ENCODE measurements at regions not wholly inside any gene's neighbourhood (a gene's known extent, or its start where the extent isn't known, plus 50 kb on each side); places are given as distances from the start of the nearest gene placed in this dataset.

DNA sequence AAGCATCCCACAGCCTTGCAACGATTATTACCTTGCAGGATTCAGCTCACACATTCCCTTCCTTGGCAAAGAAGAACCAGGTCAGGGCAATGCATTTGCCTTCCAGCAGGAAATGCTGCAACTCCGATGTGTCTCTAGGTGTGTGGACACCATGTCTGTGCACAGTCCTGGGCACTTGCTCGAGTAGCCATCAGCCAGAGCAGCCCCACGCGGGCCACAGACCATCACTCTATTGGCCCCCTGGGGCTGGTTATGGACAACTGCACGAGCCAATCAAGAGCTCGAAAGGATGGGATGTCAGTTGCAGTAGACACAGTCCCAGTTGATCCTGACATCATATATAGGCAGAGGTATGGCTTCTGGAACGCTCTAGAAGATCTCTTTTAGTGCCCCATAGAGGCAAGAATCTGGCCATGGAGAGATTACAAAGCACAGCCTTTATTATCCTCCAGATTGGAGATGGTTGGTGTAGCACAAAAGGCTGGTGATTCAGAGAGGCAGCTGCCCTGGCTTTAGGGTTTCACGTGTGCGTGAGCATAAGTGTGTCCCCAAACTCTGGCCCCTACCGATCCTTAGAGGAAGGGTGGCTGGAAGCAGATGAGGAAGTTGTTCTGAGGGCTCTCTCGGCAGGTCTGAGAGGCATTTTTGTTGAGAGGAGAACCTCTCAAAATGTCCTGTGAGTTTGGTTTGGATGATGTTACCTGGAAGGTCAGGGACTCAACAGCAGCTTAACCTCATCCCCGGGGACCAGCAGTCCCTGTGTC lies 403.8 kb downstream of the SEC14L1 start:
- no peak for TF ChIP-seq POLR2AphosphoS5 (IDR thresholded peaks at IDR 0.05)
- no peak for TF ChIP-seq EP300 (IDR thresholded peaks at IDR 0.05)
- no peak for TF ChIP-seq POLR2A (IDR thresholded peaks at IDR 0.05)
- TF ChIP-seq, protein P1, sequence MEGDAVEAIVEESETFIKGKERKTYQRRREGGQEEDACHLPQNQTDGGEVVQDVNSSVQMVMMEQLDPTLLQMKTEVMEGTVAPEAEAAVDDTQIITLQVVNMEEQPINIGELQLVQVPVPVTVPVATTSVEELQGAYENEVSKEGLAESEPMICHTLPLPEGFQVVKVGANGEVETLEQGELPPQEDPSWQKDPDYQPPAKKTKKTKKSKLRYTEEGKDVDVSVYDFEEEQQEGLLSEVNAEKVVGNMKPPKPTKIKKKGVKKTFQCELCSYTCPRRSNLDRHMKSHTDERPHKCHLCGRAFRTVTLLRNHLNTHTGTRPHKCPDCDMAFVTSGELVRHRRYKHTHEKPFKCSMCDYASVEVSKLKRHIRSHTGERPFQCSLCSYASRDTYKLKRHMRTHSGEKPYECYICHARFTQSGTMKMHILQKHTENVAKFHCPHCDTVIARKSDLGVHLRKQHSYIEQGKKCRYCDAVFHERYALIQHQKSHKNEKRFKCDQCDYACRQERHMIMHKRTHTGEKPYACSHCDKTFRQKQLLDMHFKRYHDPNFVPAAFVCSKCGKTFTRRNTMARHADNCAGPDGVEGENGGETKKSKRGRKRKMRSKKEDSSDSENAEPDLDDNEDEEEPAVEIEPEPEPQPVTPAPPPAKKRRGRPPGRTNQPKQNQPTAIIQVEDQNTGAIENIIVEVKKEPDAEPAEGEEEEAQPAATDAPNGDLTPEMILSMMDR (IDR thresholded peaks at IDR 0.05), result no peak
- Histone ChIP-seq H3K27ac (no peak overlapping the region), H3K27me3 (peaks cover 0 to 13% (median 9%) of the 10 kb centered on the region in 3 donors), H3K36me3 (no peaks in the 10 kb centered on the region), H3K4me1 (peaks cover 0 to 9% (median 4%) of the 10 kb centered on the region in 4 donors), H3K9me3 (no peaks in the 10 kb centered on the region), H3K4me3 (no peak overlapping the region)
- intact Hi-C loops (cut with DNase I; ENCODE audit: low total_unique reads), result loop anchor here (10.0 kb wide), 1 partner anchor 470 kb away; no protein-coding TSS in a partner anchor
- WGBS, 5 donors, result 75 to 84% (median 78%) methylated on average over 12 to 13 of the region's 13 CpGs
- DNase-seq, result no peak

DNA sequence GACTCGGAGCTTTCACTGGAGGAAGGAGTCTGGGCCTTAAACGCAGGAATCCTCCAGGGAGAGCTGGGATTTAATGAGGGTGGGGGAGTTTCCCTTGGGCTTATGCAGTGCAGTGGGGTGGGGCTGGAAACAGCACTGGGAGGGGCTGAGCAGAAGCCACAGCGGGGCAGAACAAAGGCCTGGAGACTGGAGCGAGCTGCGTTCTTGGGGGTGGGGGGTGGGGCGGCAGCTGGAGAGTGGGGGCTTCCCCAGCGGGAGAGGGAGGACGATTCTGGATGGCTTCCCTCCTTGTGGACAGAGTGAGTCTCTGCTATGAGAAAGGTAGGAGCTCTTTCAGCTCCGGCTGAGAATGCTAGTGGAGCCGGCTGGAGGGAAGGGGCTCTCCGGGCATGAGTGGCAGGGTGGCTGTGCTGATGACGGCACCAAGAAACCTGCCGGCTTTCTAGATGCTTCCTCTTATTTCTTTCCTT lies 406.0 kb downstream of the SEC14L1 start:
- Histone ChIP-seq H3K27ac (no peak overlapping the region), H3K4me1 (peaks cover 0 to 9% (median 4%) of the 10 kb centered on the region in 4 donors), H3K36me3 (no peaks in the 10 kb centered on the region), H3K9me3 (no peaks in the 10 kb centered on the region), H3K4me3 (peak overlapping the region in 1 of 4 donors; percentile 4), H3K27me3 (no peaks in the 10 kb centered on the region)
- WGBS, 5 donors, result 19 to 42% (median 31%) methylated on average over 13 of the region's 13 CpGs
- intact Hi-C loops (cut with DNase I; ENCODE audit: low total_unique reads), result loop anchor here (10.0 kb wide), 1 partner anchor 468 kb away; no protein-coding TSS in a partner anchor
- TF ChIP-seq EP300 (IDR thresholded peaks at IDR 0.05), result no peak
- no peak for TF ChIP-seq POLR2A (IDR thresholded peaks at IDR 0.05)
- TF ChIP-seq, protein P1 (IDR thresholded peaks at IDR 0.05), result no peak
- DNase-seq, result peak in 1 of 2 donors; percentile 65

DNA sequence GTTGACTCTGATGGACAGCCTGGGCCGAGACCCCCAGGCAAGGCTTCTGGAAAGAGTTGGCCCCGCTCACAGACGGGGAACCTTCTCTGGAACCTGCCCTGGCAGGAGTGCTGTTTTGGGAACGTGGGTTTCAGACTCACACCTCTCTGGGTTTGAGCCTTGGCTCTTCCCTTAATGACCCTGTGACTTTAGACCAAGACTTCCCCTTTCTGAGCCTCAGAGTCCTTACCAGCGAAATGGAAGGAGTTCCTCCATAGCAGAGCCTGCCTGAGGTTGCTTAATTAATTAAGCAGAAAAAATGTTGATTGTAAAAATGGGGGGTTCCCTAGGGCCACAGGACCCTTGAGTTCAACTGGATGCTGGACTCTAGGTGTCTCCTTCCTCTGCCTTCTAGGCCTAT lies 408.2 kb downstream of the SEC14L1 start:
- H3K36me3 ChIP-seq, result no peaks in the 10 kb centered on the region
- intact Hi-C loops (cut with DNase I; ENCODE audit: low total_unique reads), result loop anchor here (10.0 kb wide), 1 partner anchor 466 kb away; no protein-coding TSS in a partner anchor
- WGBS, 5 donors, result 63 to 77% (median 69%) methylated on average over 3 to 5 of the region's 5 CpGs
- H3K4me3 ChIP-seq, result no peak overlapping the region
- no peak for TF ChIP-seq POLR2A (IDR thresholded peaks at IDR 0.05)
- no peak for TF ChIP-seq POLR2AphosphoS5 (IDR thresholded peaks at IDR 0.05)
- TF ChIP-seq, protein P1 (IDR thresholded peaks at IDR 0.05), result no peak
- no peak for TF ChIP-seq EP300 (IDR thresholded peaks at IDR 0.05)
- H3K27ac ChIP-seq, result no peak overlapping the region
- DNase-seq, result no peak
- H3K27me3 ChIP-seq, result no peaks in the 10 kb centered on the region
- no peaks in the 10 kb centered on the region for H3K9me3 ChIP-seq
- no peaks in the 10 kb centered on the region for H3K4me1 ChIP-seq

DNA sequence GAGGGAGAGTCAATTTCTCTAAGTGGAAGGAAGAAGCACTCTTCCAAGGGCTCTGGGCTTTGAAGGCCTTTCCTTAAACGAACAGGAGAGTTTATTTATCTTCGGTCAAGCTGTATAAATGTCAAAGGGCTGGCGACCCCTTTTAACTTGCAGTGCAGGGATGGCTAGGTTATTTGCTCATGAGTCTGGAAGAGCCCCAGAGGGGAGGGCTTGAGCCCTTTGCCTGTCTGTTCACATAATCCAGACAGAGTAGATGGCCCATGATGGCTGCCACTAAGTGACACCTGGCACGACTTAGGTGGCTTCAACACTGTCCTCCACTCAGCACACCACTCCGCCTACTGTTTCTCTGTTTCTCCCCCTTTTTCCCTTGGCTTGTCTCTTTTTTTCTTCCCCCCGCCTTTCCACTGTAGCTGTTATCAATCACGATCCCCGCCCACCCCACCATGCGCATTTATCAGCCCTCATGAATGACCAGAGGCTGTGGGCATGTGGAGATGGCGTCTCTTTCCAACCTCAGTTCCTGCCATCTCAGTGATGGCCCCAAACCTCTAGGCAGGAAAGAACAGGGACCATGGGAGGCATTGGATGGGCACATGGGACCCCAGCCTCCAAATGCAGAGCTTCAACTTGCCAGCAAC lies 408.7 kb upstream of the TNRC6C start:
- H3K4me3 ChIP-seq, result no peak overlapping the region
- H3K27me3 ChIP-seq, result peaks cover 0 to under 1% (median under 1%) of the 10 kb centered on the region in 3 donors
- H3K9me3 ChIP-seq, result no peaks in the 10 kb centered on the region
- no peaks in the 10 kb centered on the region for H3K36me3 ChIP-seq
- H3K4me1 ChIP-seq, result no peaks in the 10 kb centered on the region
- TF ChIP-seq, protein P1 (IDR thresholded peaks at IDR 0.05), result no peak
- TF ChIP-seq POLR2AphosphoS5 (IDR thresholded peaks at IDR 0.05), result no peak
- TF ChIP-seq EP300 (IDR thresholded peaks at IDR 0.05), result no peak
- TF ChIP-seq POLR2A (IDR thresholded peaks at IDR 0.05), result no peak
- DNase-seq, result no peak
- H3K27ac ChIP-seq, result no peak overlapping the region
- intact Hi-C loops (cut with DNase I; ENCODE audit: low total_unique reads), result loop anchor here (10.0 kb wide), 1 partner anchor 465 kb away; no protein-coding TSS in a partner anchor
- 53 to 63% (median 59%) methylated on average over 10 of the region's 10 CpGs for WGBS, 5 donors

All from stomach (tissue), 8 donors.